SKM-1 (cell line): ENCODE measurements at regions not wholly inside any gene's neighbourhood (a gene's known extent, or its start where the extent isn't known, plus 50 kb on each side); places are given as distances from the start of the nearest gene placed in this dataset.

Experiments
- DNase-seq: peaks from one replicate; lab custom pipeline; 2025; ENCODE audit not compliant: unreplicated experiment; lab: John Stamatoyannopoulos, UW

- no peak for DNase-seq
These were observed 242.4 kb upstream of the SLC10A2 start for GRCh38 chr13:103308667-103309066.

- DNase-seq: no peak
These were observed 239.9 kb upstream of the SLC10A2 start for GRCh38 chr13:103306163-103306562.

- DNase-seq: no peak
These were observed 236.9 kb upstream of the SLC10A2 start for GRCh38 chr13:103303078-103303651.

- no peak for DNase-seq
These were observed 236.5 kb upstream of the SLC10A2 start for GRCh38 chr13:103302676-103303075.

- DNase-seq: no peak
These were observed 232.9 kb upstream of the SLC10A2 start for GRCh38 chr13:103299079-103299478.

GRCh38 chr13:103297083-103297482 is 230.9 kb upstream of the SLC10A2 start:
- no peak for DNase-seq

GRCh38 chr13:103291798-103292572 is 225.8 kb upstream of the SLC10A2 start:
- DNase-seq: no peak

GRCh38 chr13:103291226-103291625 is 225.0 kb upstream of the SLC10A2 start:
- DNase-seq: no peak

- no peak for DNase-seq
These were observed 223.5 kb upstream of the SLC10A2 start for GRCh38 chr13:103289681-103290080.

- no peak for DNase-seq
These were observed 221.9 kb upstream of the SLC10A2 start for GRCh38 chr13:103288114-103288513.

- no peak for DNase-seq
These were observed 221.4 kb upstream of the SLC10A2 start for GRCh38 chr13:103287659-103288058.

- no peak for DNase-seq
These were observed 218.2 kb upstream of the SLC10A2 start for GRCh38 chr13:103284466-103284865.

GRCh38 chr13:103283451-103283820 is 217.2 kb upstream of the SLC10A2 start:
- DNase-seq: no peak

- no peak for DNase-seq
These were observed 216.6 kb upstream of the SLC10A2 start for GRCh38 chr13:103282571-103283450.

- DNase-seq: no peak
These were observed 211.9 kb upstream of the SLC10A2 start for GRCh38 chr13:103277959-103278694.

- DNase-seq: no peak
These were observed 210.7 kb upstream of the SLC10A2 start for GRCh38 chr13:103276775-103277498.

GRCh38 chr13:103275722-103276121 is 209.5 kb upstream of the SLC10A2 start:
- no peak for DNase-seq

- DNase-seq: no peak
These were observed 208.9 kb upstream of the SLC10A2 start for GRCh38 chr13:103275081-103275480.

- DNase-seq: no peak
These were observed 207.6 kb upstream of the SLC10A2 start for GRCh38 chr13:103273825-103274224.

- DNase-seq: no peak
These were observed 206.6 kb upstream of the SLC10A2 start for GRCh38 chr13:103272770-103273169.
